Brain pericyte (primary cell): ENCODE measurements at regions not wholly inside any gene's neighbourhood (a gene's known extent, or its start where the extent isn't known, plus 50 kb on each side); places are given as distances from the start of the nearest gene placed in this dataset.
"Not testable (repeated sequence)": the region's sequence is repeated elsewhere in the genome, so short reads cannot be mapped to it uniquely, and the experiment has no call there.

Experiments
- DNase-seq: peaks from one replicate; pipeline ENCODE4 v3.0.0-alpha.2; 2012; ENCODE audit warnings: low read depth, low spot score

DNA sequence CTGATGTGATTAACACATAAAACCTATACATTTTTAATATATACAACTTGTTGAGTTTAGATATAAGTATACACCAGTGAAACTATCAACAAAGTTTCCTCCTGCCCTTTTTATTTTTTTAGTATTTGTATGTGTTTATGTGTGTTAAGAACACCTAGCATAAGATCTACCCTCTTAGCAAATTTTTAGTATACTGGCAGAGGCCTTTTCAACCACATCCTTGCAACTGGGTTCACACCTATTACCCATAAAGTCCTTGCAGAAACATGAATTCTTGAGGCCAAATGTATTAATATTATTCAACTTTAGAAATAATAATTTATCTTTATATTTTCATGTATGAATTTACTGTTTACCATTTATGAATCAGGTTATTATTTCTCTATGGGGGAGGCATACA is 119.7 kb upstream of the CRIM1 start:
- DNase-seq = no peak

DNA sequence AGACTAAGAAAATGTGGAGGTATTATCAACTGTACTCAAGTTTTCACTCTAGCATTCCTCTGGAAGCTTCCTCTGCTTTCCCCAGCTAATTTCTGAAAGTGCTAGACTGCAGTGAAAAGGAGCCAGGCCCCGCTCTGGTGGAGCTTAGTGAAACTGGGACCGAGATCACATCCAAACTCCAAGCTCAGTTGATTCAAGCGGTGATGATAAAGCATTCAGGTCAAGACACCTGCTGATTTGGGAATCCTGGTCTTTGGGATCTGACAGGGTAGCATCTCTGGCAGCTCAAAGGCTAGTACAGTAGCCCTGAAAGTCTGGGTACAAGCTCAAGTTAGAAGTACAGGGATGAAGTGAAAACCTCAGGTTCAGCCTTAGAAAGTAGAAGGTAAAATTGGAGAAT is 120.2 kb upstream of the CRIM1 start:
- DNase-seq = no peak

DNA sequence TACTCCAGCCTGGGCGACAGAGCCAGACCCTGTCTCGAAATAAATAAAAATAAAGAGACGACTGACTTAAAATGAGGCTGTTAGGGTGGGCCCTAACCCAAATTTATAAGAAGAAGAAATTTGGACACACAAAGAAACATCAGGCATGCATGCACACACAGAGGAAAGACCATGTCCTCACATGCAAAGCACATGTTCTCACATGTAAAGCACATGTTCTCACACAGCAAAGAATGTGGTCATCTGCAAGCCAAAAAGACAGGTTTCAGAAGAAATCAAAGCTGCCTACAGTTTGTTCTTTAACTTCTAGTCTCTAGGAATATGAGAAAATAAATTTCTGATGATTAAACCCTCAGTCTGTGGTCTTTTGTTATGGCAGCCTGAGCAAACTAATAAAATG is 132.3 kb upstream of the CRIM1 start:
- no peak for DNase-seq

DNA sequence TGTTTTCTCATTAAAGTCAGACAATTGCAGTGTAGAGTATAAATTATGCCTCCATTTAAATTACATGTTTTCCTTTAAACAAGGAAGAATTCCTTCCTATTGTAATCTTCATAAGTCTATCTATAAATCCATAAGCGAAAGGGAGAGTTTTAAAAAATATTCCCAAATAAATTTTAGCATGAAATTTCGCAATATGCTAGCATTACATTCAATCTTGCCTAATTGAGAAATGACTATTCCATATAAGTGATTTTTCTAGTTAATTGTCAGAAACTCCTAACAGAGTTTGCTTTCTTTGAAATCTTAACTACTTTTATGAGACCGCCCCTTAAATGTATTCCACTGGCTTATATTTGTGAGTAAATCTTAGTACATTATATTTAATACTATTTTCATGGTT is 133.1 kb upstream of the CRIM1 start:
- DNase-seq = no peak

DNA sequence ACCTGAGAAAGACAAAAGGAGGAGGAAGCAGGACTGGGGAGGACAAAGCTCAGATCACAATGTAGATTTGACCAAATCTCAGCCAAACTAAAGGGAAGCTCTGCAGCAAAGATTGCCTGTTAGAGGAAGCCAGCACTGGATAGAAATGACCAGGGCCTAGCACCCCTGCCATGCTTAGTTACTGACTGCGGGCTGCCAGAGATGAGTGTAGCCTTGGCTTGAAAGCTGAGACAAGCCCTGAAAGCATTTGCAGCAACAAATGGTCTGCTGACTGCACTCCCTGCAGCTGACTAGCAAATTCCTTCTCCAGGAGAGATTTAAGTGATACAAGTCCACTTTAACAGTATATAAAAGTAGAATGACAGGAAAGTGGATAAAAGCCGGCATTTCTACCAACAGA is 140.9 kb upstream of the CRIM1 start:
- no peak for DNase-seq

DNA sequence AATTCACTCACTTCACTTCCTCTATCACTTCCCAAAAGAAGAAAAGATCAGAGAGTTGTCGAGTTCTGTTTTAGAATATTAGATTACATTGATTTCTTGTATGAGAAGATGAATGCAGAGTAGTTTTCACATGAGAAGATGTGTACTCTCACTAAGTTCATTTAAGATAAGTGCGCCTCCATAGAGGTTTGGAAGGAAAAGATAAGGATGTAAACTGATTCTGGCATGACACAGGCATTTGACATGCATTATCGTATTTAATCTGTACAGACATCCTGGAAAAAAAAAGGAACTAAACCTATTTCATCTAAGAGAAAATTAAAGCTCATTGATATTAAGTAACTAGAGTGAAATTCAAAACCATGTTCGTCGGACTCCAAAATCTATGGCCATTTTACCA is 152.2 kb upstream of the CRIM1 start:
- DNase-seq = no peak

DNA sequence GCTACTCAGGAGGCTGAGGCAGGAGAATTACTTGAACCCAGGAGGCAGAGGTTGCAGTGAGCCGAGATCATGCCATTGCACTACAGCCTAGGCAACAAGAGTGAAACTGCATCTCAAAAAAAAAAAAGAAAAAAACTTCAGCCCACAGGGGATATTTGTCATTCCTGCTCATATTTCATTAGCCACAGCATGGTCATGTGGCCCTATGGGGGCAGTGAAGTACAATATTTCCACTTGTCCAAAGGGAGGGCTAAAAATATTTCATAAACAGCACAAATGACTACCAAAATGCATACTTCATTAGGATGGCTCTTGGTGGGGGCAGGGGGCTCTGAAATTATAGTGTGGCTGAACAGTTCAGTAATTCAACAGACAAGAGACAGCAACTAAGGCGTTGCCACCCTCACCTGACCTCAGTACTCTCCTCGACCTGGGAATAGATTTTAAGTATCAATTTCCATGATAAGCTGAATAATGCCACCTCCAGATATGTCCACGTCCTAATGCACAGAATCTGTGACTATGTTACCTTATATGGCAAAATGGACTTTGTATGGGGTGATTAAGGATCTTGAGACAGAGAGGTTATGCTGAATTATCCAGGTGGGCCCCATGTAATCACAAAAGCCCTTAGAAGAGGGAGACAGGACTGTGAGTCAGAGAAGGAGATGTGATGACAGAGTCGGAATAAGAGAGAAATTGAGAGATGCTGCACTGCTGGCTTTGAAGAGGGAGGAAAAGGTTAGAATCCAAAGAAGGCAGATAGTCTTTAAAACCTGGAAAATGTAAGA is 158.2 kb upstream of the CRIM1 start:
- no peak for DNase-seq

DNA sequence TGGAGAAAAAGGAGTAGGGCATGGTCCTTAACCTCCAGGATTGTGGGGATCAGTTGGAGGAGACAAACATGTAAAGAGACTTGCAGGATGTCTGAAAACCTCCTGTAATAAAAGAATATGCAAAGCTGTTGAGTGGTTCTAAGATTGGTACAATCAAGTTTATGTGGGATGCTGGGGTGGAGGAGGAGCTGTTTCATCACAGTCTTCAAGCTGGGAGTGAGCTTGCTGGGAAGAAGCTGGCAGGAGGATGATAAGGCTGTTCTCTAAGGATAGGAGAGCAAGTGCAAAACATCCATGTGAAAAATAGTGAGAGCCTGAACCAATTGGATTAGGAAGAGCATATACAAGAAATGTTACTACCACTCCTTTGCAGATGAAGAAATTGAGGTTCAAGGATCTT is 161.9 kb upstream of the CRIM1 start:
- DNase-seq = no peak

DNA sequence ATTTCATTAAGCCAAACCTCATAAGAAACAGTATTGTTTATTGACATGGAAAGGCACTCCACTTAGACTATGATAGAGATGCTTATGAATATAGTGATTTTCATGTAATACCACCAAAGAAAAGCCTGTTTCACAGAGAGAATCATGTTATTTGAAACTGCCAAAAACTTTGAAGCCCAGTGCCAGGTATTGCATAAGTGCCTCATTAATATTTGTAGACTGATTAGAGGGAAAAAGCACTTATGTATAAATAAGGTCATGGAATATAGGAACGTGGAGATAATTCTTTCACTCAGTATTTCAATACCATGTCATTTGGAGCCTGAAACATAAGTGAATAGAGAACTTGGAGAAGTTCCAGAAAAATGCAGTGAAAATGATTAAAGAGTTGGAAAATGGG is 162.6 kb upstream of the CRIM1 start:
- DNase-seq = no peak

DNA sequence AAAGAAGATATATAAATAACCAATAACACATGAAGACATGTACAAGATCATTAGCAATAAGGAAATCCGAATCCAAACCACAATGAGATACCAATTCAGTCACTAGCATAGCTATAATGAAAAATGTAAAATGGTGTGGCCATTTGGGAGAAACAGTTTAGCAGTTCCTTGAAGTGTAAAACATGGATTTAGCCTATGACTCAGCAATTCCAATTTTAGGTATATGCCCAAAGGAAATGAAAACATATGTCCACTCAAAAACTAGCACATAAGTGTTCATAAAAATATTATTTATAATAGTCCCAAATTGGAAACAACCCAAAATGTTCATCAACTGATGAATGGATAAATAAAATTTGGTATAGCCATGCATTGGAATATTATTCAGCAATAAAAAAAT is 165.5 kb upstream of the CRIM1 start:
- DNase-seq = no peak

DNA sequence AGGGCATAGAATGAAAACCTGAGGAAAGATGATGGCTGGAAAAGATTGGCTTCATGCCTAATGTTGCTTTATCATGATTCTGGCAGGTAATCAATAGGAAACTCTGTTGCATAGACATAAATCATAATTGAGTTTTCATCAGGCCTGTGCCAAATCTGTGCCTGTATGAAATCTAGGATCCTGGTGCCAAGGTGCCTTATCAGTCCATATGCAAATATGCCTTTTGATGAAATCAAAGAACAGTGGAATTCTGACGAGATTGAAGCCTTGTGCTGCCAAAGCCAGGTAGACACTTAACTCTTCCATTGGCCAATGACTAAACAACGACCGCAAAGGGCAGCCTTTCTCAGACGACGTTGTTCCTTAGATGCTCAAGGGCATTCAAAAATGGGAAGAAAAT is 170.0 kb upstream of the CRIM1 start:
- no peak for DNase-seq

DNA sequence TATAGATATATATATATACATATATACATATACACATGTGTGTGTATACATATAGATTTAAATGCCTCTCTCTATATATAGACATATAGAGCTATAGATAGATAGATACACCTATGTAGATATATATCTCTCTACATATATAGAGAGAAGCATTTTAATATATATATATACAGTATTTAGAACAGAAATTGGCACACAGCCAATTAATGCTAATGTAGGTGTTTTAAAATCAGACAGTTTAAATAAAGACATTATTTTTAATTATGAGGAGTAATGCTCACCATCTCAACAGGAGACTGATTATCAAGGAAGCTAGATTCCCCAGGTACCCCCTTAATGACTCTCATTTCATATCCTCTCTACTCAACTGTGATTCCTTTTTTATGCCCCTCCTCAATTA is 170.7 kb upstream of the CRIM1 start:
- no peak for DNase-seq

DNA sequence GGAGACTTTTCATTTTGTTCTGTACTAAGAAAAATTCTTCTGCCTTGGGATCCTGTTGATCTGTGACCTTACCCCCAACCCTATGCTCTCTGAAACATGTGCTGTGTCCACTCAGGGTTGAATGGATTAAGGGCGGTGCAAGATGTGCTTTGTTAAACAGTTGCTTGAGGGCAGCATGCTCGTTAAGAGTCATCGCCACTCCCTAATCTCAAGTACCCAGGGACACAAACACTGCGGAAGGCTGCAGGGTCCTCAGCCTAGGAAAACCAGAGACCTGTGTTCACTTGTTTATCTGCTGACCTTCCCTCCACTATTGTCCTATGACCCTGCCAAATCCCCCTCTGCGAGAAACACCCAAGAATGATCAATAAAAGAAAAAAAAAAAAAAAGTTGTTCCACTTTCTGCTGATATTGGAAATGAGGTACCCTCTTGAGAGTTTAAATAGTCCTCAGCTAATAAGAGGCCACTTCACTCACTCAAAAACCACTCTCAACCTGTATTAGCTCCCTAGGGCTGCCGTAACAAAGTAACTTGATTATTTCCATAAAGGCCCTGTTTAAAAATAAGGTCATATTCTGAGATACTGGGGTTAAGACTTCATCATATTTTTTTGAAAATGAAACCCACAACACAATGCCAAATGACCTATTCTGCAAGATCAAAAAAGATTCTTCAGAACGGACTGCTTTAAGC is 174.6 kb upstream of the CRIM1 start:
- DNase-seq = not testable (repeated sequence)

DNA sequence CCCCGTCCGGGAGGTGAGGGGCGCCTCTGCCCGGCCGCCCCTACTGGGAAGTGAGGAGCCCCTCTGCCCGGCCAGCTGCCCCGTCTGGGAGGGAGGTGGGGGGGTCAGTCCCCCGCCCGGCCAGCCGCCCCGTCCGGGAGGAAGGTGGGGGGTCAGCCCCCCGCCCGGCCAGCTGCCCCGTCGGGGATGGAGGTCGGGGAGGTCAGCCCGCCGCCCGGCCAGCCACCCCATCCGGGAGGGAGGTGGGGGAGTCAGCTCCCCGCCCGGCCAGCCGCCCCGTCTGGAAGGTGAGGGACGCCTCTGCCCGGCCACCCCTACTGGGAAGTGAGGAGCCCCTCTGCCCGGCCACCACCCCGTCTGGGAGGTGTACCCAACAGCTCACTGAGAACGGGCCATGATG is 175.3 kb upstream of the CRIM1 start:
- not testable (repeated sequence) for DNase-seq

DNA sequence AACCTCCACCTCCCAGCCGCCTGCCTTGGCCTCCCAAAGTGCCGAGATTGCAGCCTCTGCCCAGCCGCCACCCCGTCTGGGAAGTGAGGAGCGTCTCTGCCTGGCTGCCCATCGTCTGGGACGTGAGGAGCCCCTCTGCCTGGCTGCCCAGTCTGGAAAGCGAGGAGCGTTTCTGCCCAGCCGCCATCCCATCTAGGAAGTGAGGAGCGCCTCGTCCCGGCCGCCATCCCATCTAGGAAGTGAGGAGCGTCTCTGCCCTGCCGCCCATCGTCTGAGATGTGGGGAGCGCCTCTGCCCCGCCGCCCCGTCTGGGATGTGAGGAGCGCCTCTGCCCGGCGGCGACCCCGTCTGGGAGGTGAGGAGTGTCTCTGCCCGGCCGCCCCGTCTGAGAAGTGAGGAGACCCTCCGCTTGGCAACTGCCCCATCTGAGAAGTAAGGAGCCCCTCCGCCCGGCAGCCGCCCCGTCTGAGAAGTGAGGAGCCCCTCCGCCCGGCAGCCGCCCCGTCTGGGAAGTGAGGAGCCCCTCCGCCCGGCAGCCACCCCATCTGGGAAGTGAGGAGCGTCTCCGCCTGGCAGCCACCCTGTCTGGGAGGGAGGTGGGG is 175.8 kb upstream of the CRIM1 start:
- not testable (repeated sequence) for DNase-seq

DNA sequence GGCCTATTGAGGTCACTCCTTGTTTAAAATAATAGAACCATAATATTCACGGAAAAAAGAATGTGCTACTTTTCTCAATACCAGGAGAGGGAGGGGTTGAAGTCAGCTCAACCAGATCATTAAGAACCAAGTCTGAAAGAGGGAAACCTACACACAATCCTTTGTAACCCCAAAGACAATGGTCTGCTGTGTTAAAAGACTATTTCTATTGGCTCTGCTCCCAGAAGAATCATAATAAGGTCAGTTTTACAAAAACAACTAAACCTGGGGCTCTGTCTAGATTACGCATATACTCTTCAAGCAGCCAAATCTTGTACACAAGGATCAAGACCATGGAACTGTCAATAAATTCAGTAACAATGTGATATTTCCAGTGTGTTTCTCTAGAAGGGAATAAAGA is 177.2 kb upstream of the CRIM1 start:
- no peak for DNase-seq

DNA sequence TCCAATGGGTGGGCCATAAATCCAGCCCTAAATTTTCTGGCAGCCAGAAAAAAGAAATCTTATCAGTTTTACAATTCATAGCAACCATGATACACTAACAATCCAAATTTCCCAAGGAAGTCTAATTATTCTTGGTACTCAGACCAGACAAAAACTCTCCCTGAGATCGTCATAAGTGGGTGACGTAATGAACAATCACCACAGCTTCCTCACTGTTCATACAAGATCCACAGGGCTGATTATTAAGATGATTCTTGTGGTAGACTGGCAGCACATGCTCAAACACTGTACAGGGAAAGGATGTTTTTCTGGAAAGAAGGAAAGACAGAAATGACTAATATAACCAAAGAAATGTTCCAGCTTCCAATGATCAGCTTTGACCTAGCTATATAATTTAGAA is 178.3 kb upstream of the CRIM1 start:
- no peak for DNase-seq

DNA sequence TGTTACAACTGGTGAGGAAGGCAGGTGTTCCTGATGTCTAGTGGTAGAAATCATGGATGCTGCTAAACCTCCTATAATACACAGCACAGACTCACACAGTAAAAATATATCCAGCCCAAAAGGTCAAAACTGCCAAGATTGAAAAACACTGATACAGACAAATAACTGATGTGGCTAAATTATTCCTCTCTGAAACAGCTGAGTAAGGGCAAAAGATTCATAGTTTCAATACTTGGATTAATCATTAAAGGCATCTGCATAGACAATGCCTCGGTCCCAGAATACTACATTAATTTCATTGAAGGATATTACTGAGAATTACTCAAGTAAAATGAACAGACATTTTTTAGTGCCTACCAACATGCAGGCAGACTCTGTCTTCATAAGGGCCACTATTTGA is 180.7 kb upstream of the CRIM1 start:
- DNase-seq = no peak

DNA sequence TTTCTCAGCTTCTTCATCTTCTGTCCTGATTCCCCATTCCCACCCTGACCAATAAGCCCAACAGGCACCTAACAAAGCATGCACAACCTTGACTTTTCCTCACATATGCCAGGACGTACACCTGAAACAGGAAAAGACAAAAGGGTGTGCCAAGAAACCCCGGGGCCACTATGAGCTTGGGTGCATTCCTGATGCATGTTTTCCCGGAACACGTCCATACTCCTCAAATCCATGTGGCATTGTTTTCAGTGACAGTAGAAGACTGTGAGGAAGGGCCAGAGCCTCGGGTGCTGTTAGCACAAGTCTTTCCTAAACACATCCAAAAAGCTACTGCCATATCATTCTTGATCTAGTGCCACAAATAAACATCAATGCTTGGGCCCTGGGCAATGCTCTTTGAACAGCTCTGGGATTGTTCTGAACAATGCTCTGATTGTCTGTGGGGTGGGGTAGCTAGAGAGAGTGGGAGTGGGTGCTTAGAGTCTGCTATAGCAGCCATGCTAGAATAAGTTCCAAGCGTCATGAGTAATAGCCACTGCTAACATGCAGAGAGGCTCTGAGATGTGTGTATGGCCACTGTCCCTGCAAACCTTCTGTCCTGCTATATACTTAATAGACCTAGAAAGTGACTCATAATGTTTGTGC is 181.7 kb upstream of the CRIM1 start:
- no peak for DNase-seq

DNA sequence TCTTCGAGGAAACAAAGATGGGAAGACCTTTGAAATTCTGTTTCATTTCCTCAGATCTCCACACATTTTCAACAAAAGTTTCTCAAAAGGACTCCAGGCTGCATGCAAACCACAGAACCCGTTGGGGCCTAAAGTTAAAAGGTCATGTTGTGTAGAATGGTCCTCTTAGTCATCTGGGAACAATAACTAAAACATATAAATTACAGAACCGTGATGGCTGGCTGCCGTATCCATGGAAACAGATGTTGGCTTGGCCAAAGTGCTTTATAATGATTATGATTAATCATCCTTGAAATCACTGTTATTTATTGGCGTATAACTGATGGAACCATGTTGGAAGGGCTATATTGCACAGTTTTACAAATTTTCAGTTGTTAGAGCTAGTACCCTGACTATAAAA is 182.8 kb upstream of the CRIM1 start:
- no peak for DNase-seq

DNA sequence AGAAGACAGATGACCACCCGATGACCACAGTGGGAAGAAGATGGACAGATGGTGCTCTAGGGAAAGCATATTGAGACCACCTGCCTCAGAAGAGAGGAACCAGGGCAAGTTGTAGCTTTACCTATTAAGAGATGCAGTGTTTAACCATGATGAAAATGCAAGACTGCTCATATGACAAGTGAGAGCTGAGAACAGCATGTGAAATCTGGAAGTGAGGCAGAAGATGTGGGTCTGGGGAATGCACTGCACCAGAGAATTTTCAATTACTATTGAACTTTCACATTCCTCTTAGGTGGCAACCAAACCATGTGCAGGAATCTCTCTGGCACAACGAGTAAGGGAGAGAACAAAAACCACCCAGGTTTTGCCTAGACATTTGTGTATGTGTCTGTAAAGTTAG is 184.8 kb upstream of the CRIM1 start:
- no peak for DNase-seq

DNA sequence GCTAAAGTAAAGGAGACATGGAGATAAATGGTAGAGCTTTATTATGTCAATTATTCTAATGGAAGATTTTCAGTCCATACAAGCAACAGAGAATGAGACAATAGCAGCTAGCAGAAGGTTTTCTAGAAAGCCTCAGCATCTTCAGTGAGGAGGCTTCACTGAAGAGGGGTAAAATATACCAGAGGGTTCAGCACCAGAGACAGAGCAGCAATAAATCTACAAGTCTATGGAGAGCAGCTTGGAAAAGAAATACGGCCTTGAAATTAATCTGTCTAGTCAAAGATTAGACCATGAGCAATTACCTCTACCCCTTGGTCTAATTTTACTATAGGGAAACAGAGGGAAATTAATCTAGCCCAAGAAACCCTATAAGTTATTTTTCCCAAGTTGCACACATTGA is 185.7 kb upstream of the CRIM1 start:
- no peak for DNase-seq

DNA sequence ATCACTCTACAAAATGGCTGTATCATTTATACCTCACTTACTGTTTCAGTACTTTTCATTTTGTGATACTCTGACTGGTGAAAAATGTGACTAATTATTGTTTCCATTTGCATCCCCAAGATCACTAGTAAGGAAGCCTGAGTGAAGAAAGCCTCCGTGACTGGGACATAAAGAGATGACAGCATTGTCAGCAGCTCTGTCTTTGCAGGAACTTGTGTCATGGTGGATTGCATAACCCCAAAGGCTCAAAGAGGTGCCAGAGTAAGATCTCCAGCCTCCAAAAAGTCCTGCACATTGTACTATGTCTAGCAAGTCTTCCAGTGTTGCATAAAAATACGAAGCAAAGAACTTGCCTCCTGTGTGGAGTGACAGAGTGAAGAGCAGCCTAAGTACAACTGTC is 187.5 kb upstream of the CRIM1 start:
- DNase-seq = no peak
